ENCODE measurements at regions not wholly inside any gene's neighbourhood (a gene's known extent, or its start where the extent isn't known, plus 50 kb on each side); places are given as distances from the start of the nearest gene placed in this dataset.

DNA sequence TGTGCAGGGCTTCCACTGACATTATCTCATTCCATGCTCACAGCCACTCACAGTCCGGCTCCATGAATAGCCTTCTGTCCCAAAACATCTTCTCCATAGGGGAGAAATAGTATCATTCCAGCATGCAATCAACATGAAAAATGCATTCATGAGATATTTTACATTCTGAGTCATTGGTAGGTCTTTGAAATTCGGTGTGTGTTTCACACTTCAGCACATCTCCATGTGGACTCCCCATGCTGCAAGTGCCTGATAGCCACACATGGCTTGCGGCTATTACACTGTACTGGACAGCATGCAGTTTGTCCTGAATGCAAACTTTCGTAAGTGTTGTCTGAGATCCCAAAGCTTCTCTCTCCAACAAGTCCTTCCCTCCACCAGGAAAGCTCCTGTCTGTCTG lies 449.3 kb downstream of the MED13L start (continued):
- TF ChIP-seq, protein P1, sequence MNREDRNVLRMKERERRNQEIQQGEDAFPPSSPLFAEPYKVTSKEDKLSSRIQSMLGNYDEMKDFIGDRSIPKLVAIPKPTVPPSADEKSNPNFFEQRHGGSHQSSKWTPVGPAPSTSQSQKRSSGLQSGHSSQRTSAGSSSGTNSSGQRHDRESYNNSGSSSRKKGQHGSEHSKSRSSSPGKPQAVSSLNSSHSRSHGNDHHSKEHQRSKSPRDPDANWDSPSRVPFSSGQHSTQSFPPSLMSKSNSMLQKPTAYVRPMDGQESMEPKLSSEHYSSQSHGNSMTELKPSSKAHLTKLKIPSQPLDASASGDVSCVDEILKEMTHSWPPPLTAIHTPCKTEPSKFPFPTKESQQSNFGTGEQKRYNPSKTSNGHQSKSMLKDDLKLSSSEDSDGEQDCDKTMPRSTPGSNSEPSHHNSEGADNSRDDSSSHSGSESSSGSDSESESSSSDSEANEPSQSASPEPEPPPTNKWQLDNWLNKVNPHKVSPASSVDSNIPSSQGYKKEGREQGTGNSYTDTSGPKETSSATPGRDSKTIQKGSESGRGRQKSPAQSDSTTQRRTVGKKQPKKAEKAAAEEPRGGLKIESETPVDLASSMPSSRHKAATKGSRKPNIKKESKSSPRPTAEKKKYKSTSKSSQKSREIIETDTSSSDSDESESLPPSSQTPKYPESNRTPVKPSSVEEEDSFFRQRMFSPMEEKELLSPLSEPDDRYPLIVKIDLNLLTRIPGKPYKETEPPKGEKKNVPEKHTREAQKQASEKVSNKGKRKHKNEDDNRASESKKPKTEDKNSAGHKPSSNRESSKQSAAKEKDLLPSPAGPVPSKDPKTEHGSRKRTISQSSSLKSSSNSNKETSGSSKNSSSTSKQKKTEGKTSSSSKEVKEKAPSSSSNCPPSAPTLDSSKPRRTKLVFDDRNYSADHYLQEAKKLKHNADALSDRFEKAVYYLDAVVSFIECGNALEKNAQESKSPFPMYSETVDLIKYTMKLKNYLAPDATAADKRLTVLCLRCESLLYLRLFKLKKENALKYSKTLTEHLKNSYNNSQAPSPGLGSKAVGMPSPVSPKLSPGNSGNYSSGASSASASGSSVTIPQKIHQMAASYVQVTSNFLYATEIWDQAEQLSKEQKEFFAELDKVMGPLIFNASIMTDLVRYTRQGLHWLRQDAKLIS (CRISPR knock-in tag; IDR thresholded peaks at IDR 0.05): no peak
- TF ChIP-seq ZBTB7A (IDR thresholded peaks at IDR 0.05; ENCODE audit: borderline replicate concordance, control insufficient read depth, low read depth, low read length) (no peak), ZBTB17 (CRISPR knock-in tag; IDR thresholded peaks at IDR 0.05) (no peak), KLF10 (CRISPR knock-in tag; IDR thresholded peaks at IDR 0.05) (no peak), HMG20B (CRISPR knock-in tag; IDR thresholded peaks at IDR 0.05) (no peak), ARID1B (IDR thresholded peaks at IDR 0.05) (no peak)

DNA sequence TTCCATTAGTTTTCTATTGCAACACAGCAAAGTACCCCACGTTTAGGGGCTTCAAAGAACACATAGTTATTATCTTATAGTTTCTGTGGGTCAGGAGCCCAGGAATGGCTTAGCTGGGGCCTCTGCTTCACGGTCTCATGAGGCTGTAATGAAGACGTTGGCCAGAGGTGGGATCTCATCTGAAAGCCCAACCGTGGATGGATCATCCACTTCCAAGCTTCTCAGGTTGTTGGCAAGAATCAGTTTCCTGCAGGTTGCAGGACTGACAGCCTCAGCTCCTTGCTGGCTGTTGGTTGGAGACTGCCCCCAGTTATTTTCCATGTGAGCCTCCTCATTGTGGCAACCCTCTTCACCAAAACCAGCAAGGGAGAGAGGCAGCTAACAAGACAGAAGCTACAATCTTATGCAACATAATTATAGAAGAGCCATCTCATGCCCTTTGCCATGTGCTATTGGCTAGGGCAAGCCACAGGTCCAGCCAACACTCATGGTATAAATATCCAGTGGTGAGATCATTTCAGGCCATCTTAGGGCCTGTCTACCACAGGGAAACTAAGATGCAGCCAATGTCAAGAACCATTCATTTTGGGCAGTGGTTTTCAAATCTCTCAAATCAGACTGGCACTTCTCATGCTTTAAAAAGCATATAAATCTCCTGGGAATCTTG lies 452.4 kb downstream of the MED13L start:
- BruUV-seq (replicated peaks): no TSS peak
- H3K36me3 ChIP-seq (ENCODE audit: control insufficient read depth, insufficient read depth, low read length): no peaks in the 10 kb centered on the region
- in situ Hi-C loops (cut with MboI): no loop called here
- H3K9ac ChIP-seq (ENCODE audit: insufficient read depth in 1 of 2, low read depth in 2 of 2, low read length in 2 of 2): no peak overlapping the region
- ATAC-seq: no peak
- no peaks in the 10 kb centered on the region for H3K9me3 ChIP-seq (replicated peaks; ENCODE audit: control insufficient read depth, insufficient read depth, low read depth, low read length)
- CTCF ChIA-PET (ENCODE audit: low intra/inter-chr PET ratio): no interaction called here
- no peak overlapping the region for H3K27ac ChIP-seq (ENCODE audit: extremely low read depth, low read depth, low read length)
- intact Hi-C loops (cut with micrococcal nuclease): no loop called here
- FAIRE-seq: no peak
- H3K4me1 ChIP-seq (replicated peaks in 1 of 2; ENCODE audit: control insufficient read depth in 2 of 2, insufficient read depth in 2 of 2, low read length in 2 of 2): peaks cover 2 to 6% of the 10 kb centered on the region in 2 experiments; a peak in 1 of 5 replicates
- POLR2A ChIA-PET: no interaction called here
- TF ChIP-seq NEUROD1 (IDR thresholded peaks at IDR 0.05; ENCODE audit: borderline replicate concordance, low read depth, low read length, partially characterized antibody) (no peak), ZNF253 (CRISPR knock-in tag; conservative IDR thresholded peaks at IDR 0.05) (no peak)
- TF ChIP-seq, protein P2, sequence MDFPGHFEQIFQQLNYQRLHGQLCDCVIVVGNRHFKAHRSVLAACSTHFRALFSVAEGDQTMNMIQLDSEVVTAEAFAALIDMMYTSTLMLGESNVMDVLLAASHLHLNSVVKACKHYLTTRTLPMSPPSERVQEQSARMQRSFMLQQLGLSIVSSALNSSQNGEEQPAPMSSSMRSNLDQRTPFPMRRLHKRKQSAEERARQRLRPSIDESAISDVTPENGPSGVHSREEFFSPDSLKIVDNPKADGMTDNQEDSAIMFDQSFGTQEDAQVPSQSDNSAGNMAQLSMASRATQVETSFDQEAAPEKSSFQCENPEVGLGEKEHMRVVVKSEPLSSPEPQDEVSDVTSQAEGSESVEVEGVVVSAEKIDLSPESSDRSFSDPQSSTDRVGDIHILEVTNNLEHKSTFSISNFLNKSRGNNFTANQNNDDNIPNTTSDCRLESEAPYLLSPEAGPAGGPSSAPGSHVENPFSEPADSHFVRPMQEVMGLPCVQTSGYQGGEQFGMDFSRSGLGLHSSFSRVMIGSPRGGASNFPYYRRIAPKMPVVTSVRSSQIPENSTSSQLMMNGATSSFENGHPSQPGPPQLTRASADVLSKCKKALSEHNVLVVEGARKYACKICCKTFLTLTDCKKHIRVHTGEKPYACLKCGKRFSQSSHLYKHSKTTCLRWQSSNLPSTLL (IDR thresholded peaks at IDR 0.05): no peak
- TF ChIP-seq, protein P3, sequence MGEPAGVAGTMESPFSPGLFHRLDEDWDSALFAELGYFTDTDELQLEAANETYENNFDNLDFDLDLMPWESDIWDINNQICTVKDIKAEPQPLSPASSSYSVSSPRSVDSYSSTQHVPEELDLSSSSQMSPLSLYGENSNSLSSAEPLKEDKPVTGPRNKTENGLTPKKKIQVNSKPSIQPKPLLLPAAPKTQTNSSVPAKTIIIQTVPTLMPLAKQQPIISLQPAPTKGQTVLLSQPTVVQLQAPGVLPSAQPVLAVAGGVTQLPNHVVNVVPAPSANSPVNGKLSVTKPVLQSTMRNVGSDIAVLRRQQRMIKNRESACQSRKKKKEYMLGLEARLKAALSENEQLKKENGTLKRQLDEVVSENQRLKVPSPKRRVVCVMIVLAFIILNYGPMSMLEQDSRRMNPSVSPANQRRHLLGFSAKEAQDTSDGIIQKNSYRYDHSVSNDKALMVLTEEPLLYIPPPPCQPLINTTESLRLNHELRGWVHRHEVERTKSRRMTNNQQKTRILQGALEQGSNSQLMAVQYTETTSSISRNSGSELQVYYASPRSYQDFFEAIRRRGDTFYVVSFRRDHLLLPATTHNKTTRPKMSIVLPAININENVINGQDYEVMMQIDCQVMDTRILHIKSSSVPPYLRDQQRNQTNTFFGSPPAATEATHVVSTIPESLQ (CRISPR knock-in tag; IDR thresholded peaks at IDR 0.05): no peak
- H3K4me3 ChIP-seq: no peak overlapping the region
- WGBS (ENCODE audit: insufficient coverage, low coverage, missing lambda C conversion rate): 3% methylated on average over 4 of the region's 4 CpGs
- no peak overlapping the region for H2AFZ ChIP-seq (ENCODE audit: low read depth, low read length)
- H4K20me1 ChIP-seq (replicated peaks; ENCODE audit: control insufficient read depth, insufficient read depth, low read length): no peaks in the 10 kb centered on the region
- H3K79me2 ChIP-seq (ENCODE audit: control insufficient read depth, insufficient read depth, low read length): no peaks in the 10 kb centered on the region
- DNase-seq (ENCODE audit: extremely low read depth in 1 of 4, low spot score in 3 of 4): no peak
- H3K27me3 ChIP-seq (ENCODE audit: control insufficient read depth in 2 of 2, insufficient read depth in 2 of 2, low read length in 2 of 2): no peaks in the 10 kb centered on the region
- no peak overlapping the region for H3K4me2 ChIP-seq (ENCODE audit: insufficient read depth, low read length)
- H3K9me1 ChIP-seq (ENCODE audit: control insufficient read depth, insufficient read depth, low read length): no peaks in the 10 kb centered on the region

All from K562 (cell line).